NCI-H2029 (cell line): ENCODE measurements at regions not wholly inside any gene's neighbourhood (a gene's known extent, or its start where the extent isn't known, plus 50 kb on each side); places are given as distances from the start of the nearest gene placed in this dataset.
"Not testable (repeated sequence)": the region's sequence is repeated elsewhere in the genome, so short reads cannot be mapped to it uniquely, and the experiment has no call there.

Source experiments
- DNase-seq: peaks from one replicate; lab custom pipeline; 2025; lab: John Stamatoyannopoulos, UW

DNA sequence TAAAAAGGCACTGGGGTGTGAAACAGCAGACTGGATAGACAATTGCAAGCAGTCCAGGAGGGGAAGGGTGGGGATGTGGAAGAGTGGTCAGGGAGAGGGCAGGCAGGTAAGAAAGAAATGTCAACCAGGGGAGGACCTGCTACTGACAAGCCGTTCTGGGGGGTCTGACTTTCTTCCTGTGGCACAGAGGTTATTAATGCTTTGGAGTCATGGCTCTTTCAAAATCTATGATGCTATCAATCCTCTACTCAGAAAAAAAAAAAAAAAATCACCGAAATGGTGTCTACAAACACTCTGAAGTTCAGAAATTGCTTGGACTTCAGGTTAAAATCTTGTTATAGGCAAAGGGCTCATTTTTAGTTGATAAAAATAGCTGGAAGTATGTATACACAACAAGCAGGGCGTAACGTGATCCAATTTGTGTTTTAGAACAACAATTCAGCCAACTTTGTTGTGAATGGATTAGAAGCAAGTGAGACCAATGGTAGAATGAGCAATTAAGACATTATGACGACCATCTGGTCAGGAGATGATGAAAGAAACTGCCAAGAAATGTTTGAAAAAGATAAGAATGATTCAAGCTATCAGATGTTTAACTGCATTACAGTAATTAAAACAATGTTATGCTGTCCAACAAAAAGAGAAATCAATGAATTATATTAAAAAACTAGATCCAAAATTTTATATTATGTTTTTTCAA is 255.2 kb downstream of the DEPDC1B start:
- DNase-seq, result no peak

DNA sequence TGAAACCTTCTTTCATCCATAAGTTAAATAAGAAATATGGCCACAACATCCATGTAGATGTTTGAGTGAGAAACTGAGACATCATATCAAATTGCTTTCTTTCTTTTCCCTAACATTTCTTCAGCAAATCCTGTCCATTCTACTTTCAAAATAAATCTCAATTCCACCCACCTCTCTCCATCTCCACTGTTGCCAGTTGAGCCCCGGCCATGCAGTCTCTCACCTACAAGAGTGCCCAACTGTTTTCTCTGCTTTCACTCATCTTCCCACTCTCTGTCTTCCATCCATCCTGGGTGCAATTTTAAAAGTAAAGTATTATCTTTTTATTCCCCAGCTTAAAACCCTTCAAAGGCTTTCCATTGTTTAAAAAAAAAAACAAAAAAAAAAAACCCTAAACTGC is 260.4 kb downstream of the DEPDC1B start:
- DNase-seq, result no peak

DNA sequence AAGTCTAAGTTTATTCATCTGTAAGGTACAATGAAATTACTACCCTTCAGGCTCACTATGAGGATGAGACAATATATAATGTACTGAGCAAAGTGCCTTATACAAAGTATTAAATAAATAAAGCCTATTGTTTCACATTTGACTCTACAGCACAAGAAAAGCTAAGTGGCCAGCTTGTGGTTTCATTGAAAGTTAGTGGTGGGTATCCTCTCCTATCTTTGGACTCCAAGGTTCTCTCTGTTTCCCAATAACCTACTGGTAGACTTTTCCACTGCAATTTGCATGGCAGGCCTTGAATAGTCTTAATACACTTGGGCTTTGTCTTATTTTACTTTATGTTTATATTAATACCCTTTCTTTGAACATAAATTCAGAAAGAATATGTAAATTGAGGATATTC is 262.7 kb downstream of the DEPDC1B start:
- DNase-seq, result no peak

DNA sequence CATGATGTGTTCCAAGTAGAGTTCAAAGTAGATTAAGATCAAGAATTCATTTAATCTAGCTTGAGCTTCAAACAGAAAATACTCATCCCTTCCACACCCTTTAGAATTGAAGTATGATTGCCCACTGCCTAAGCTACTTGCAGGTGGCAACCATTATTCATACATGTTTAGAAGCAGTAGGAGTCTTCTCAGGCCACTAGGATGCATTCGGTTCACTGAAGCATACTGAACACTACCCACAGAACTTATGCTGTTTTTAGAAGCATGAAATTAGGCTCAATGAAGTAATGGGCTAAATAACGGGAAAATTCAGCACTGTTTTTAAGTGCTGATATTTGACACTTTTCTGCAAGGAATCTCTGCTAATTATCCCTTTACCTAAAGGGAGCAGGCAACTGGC is 263.4 kb downstream of the DEPDC1B start:
- no peak for DNase-seq

- no peak for DNase-seq
Measured at GRCh38 chr5:60435808-60436207, 264.2 kb downstream of the DEPDC1B start.

DNA sequence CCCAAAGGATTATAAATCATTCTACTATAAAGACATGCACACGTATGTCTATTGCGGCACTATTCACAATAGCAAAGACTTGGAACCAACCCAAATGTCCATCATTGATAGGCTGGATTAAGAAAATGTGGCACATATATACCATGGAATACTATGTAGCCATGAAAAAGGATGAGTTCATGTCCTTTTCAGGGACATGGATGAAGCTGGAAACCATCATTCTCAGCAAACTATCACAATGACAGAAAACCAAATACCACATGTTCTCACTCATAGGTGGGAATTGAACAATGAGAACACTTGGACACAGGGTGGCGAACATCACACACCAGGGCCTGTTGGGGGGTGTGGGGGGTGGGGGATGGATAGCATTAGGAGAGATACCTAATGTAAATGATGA is 273.8 kb downstream of the DEPDC1B start:
- not testable (repeated sequence) for DNase-seq

DNA sequence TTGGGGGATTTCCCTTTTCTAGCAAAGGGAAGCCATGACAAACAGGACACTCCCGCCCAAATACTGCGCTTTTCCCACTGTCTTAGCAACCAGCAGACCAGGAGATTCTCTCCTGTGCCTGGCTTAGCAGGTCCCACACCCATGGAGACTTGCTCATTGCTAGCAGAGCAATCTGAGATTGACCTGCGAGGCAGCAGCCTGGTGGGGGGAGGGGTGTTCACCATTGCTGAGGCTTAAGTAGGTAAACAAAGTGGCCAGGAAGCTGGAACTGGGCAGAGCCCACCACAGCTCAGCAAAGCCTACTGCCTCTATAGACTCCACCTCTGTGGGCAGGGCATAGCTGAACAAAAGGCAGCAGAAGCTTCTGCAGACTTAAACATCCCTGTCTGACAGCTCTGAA is 279.2 kb downstream of the DEPDC1B start:
- DNase-seq, result not testable (repeated sequence)

DNA sequence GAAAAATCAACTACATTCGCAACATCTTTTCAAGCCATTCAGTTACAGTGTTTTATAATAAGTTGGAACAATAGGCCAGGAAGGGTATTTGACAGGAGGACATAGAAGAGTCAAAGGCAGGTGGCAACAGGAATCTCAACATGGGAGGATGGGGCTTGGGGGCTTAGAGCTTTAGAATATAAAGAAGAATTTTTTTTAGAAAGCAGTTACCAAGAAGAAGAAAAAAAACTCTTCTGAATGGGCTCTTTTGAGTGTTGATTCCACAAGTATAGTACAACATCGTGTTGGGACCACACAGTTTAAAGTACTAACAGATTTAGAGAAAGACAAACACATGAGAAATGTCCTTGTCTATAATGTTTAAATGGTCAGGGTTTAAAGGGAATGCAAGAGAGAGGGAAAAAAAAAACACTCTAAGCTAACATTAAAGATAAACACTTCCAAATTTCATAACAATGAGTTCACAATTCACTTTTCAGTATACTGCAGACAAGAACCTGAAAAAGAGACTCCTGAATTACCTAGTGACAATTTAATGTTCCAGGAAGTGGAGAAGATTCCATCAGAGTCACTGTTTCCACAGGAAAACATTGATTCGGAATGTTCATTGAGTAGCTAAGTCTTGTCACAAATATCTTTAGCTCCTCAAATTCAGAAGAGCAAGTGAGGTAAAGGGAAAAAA is 282.3 kb downstream of the DEPDC1B start:
- no peak for DNase-seq

DNA sequence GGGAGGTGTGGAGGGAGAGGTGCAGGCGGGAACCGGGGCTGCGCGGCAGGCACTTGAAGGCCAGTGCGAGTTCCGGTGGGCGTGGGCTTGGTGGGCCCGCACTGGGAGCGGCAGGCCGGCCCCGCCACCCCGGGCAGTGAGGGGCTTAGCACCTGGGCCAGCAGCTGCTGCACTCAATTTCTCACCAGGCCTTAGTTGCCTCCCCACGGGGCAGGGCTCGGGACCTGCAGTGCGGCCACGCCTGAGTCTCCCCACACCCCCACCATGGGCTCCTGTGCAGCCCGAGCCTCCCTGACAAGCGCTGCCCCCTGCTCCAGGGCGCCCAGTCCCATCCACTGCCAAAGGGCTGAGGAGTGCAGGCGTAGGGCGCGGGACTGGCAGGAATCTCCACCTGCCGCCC is 284.5 kb downstream of the DEPDC1B start:
- no peak for DNase-seq

DNA sequence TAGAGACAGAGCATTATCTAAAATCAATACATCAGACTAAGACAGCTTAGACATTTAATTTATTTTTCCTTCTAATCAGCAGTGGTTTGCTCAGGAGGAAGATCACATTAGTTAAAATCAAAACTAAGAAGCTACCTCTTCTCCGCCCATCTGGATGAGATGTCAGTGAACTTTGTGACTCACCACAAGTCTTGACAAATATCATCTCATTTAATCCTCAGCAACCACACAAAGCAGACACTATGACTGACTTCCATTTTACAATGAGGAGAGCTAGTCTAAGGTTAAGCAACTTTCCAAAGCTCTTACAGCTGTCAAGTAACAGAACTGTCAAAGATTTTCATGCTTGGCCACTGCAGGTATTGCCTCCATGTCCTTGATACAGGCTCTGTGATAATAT is 289.5 kb downstream of the DEPDC1B start:
- no peak for DNase-seq

GRCh38 chr5:60404171-60404570 is 295.8 kb downstream of the DEPDC1B start:
- DNase-seq, result no peak

GRCh38 chr5:60403343-60404006 is 296.5 kb downstream of the DEPDC1B start:
- no peak for DNase-seq

- no peak for DNase-seq
Measured at GRCh38 chr5:60402161-60402785, 297.7 kb downstream of the DEPDC1B start.

DNA sequence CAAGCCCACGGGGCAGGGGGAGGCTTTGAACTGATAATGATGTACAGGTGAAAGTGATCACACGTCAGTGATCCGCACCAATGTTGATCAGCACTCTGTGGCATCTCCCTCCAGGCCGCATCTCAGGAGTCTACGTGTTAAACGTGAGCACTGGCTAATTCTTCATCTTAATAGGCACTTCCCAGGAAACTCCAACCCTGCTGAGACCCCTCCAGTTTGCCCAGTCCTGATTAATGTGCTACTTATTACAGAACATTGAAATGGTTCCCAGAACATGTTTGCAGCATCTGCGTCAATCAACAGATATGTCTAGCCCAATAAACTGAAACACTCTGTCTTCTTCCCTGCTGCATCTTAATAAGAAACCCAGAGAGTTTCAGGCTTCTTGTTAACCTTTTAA is 298.4 kb downstream of the DEPDC1B start:
- no peak for DNase-seq

- DNase-seq, result no peak
Measured at GRCh38 chr5:60399507-60399906, 300.5 kb downstream of the DEPDC1B start.

- no peak for DNase-seq
Measured at GRCh38 chr5:60395712-60396329, 304.1 kb downstream of the DEPDC1B start.

DNA sequence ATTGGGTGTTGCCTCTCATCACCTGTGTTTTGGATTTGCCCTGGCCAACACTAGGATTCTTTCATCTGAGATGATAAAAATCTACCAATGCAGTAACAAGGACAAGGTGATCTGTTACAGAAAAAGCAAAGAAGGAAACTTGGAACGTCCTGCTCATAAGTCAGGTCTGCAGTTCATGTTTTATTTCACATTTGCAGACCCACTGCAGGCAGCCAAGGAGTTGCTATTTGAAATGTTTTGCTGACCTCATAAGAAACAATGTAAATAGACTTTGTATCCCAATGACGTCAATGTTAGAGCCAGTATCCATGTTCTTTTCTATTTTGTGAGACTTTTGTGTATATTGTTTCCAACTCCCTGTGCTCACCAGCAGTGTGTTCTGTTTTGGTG is 312.9 kb downstream of the DEPDC1B start:
- no peak for DNase-seq

GRCh38 chr5:60386436-60387050 is 313.4 kb downstream of the DEPDC1B start:
- no peak for DNase-seq

- no peak for DNase-seq
Measured at GRCh38 chr5:60382716-60383115, 317.2 kb downstream of the DEPDC1B start.

DNA sequence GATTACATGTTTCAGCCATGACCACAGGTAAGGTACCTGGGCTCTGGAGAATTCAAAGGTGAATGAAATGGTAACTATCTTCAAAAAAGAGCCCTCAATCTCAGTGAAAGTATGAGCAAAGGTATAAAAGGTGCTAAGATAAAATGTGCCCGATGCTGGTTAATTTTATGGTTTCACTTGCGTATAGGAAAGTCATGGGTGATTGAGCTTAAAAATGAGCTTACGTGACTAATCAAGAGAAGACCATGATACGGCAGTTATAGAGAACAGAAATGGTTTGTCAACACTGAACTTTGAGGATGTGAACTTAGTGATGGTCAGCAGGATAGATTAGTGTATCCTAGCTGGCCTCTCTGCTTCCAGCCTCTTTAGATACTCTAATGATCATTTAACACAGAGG is 320.1 kb downstream of the DEPDC1B start:
- DNase-seq, result no peak

- no peak for DNase-seq
Measured at GRCh38 chr5:60377826-60378225, 322.1 kb downstream of the DEPDC1B start.

GRCh38 chr5:60376860-60377259 is 323.1 kb downstream of the DEPDC1B start:
- no peak for DNase-seq
